ENCODE measurements at regions not wholly inside any gene's neighbourhood (a gene's known extent, or its start where the extent isn't known, plus 50 kb on each side); places are given as distances from the start of the nearest gene placed in this dataset.
"Not testable (repeated sequence)": the region's sequence is repeated elsewhere in the genome, so short reads cannot be mapped to it uniquely, and the experiment has no call there.

DNA sequence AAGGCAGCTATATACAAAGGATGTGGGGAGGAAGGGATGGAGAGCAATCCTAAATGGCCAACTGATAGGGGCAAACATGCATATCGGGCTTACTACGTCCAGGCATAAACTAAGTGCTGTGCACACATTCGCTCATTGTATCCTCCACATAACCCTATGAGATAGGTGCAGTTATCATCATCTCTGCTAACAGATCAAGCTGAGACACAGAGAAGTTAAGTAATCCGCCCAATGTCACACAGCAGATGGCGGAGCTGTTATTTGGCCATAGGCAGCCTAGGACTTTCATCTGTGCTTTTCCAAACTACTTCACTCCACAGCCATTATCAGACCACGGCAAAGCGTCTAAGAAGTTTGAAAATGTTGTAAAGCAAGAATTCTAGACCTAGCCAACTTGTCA lies 197.5 kb downstream of the RGS3 start:
- no peak overlapping the region for H3K27ac ChIP-seq
- no peak overlapping the region for H3K4me3 ChIP-seq

DNA sequence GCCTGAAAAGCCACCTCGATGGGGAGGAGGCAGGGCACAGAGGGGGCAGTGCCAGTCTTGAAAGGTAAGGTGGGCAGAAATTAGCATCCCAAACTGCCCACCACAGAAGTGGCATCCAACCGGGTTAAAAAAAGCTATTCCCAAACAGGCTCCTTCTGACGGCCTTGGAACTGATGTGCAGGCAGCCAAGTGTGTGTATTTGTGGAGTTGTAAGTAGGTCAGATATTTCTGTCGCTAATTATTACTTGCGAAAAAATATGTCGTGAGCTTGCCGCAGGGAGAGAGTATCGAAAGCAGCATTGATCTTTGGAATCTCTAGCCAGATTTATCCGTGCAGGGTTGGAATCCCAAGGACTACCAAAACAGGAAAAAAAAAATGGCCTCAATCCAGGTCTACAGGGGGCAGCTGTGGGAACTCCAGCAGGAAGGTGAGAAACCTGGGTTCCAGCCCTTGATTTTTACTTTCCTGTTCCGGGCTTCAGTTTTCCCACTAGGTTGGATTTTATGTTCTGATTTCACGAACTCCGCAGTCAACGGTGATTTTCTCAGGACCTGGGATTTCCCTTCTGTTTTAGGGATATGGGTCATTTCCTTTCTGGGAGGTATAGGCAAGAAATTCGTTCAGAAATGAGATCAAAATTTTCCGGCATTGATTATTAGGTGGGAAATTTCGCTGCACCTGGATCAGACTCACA lies 200.8 kb downstream of the RGS3 start:
- H3K27ac ChIP-seq: no peak overlapping the region
- H3K4me3 ChIP-seq: no peak overlapping the region

GRCh38 chr9:113665064-113665463 lies 201.5 kb downstream of the RGS3 start:
- Histone ChIP-seq H3K4me3 (no peak overlapping the region), H3K27ac (no peak overlapping the region)

DNA sequence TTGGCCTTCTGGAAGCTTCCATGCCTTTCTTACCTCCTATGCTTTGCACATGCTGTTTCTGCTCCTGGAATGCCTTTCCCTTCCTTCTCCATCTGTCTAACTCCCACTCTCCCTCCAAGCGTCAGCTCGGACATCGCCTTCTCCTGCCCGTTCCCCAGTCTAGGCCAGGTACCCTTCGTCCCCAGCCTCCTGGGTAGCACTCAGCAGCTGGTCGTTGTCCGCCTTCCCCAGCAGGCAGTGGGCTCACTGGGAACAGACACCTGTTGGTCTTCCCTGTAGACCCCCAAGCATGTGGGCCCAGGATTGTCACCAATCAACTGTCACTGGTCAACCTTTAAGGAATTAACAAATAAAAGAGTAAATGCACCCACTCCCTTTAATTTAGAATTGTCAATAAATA lies 202.2 kb downstream of the RGS3 start:
- Histone ChIP-seq H3K4me3 (no peak overlapping the region), H3K27ac (no peak overlapping the region)

DNA sequence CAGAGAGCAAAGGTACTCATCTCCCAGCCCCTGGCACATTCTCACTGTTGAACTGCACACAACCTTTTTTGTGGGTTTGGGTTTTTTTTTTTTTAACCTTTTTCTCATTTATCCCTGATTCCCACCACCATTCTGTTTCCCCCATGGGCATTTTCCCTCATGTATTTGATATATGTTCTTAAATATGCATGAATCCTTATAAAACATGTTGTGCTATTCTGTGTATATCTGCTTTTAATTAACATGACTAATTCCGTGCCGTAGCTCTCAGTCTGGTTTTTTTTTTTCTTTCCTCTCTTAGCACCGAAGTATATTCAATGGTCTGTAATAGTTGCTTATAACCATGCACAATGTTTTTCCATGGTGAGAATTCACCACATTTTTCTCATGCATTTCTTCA lies 204.5 kb downstream of the RGS3 start:
- H3K4me3 ChIP-seq: no peak overlapping the region
- peak overlapping the region in 7 of 21 experiments; percentile 20 to 81 (median 40) for H3K27ac ChIP-seq

GRCh38 chr9:113669522-113670115 lies 206.1 kb downstream of the RGS3 start:
- no peak overlapping the region for H3K4me3 ChIP-seq

DNA sequence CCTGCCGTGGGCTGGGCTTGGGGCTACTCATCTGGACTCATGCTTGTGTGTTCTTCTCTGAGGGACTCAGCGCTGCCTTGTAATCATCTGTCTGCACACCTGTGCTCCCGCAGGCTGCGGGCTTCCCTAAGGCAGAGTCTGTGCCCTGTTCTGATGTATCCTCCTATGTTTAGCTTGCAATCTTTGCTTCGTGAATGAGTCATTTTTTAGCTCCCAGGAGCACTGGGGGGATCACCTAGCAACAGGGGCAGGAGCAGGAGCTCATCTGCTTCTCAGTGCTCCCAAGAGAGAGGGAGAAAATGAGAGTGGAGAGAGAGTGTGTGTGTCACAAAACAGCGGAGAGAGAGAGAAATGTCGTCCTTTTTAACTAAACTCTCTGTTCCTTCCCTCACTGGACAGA lies 202.4 kb upstream of the ZNF618 start:
- Histone ChIP-seq H3K4me3 (no peak overlapping the region), H3K27ac (peak overlapping the region in 2 of 21 experiments; percentile 0 to 78)

More at GRCh38 chr9:113669522-113670115, 206.1 kb downstream of the RGS3 start:
- H3K27ac ChIP-seq: peak overlapping the region in 1 of 21 experiments; percentile 43

DNA sequence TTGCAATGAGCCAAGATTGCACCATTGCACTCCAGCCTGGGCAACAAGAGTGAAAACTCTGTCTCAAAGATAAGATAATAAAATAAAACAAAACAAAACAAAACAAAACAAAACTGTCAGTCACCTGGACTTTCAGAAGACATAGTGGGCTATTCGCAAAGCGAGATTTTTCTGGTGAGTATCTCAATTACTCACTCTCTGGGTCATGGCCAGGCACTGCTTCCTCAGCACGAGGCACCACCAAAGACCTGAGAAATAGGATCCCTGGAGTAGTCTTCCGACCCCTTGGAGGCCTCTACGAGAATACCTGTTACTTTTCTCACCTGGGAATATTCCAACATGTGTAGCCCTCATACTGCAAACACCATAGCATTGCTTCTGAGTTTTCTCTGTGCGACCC lies 201.7 kb upstream of the ZNF618 start:
- peak overlapping the region in 7 of 21 experiments; percentile 0 to 78 (median 69) for H3K27ac ChIP-seq
- no peak overlapping the region for H3K4me3 ChIP-seq

DNA sequence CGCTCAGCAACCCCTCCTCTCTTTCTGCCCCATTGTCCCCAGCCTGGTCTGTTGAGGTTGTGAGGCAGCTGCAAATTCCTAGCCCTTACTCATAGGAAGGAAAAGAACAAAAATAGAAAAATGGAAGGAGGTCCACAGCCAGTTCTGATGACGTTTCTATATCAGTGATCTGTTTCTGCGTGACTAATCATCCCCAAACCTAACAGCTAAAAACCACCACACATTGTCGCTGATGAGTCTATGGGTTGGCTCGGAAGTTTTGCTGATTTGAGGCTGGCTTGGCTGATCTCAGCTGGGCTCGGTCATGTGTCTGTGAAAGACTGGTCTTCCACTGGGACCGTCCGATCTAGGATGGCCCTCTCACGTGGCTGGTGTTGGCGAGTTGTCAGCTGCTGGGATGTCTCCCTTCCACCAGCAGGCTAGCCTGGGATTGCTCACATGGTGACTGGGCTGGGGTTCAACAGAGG lies 200.6 kb upstream of the ZNF618 start:
- no peak overlapping the region for H3K4me3 ChIP-seq

GRCh38 chr9:113677057-113677456 lies 199.1 kb upstream of the ZNF618 start:
- no peak overlapping the region for H3K4me3 ChIP-seq
- H3K27ac ChIP-seq: peak overlapping the region in 3 of 21 experiments; percentile 34 to 62 (median 41)

More for the DNA sequence above, 200.6 kb upstream of the ZNF618 start:
- H3K27ac ChIP-seq: peak overlapping the region in 15 of 21 experiments; percentile 4 to 78 (median 62)

GRCh38 chr9:113677569-113677968 lies 198.5 kb upstream of the ZNF618 start:
- Histone ChIP-seq H3K4me3 (no peak overlapping the region), H3K27ac (no peak overlapping the region)

DNA sequence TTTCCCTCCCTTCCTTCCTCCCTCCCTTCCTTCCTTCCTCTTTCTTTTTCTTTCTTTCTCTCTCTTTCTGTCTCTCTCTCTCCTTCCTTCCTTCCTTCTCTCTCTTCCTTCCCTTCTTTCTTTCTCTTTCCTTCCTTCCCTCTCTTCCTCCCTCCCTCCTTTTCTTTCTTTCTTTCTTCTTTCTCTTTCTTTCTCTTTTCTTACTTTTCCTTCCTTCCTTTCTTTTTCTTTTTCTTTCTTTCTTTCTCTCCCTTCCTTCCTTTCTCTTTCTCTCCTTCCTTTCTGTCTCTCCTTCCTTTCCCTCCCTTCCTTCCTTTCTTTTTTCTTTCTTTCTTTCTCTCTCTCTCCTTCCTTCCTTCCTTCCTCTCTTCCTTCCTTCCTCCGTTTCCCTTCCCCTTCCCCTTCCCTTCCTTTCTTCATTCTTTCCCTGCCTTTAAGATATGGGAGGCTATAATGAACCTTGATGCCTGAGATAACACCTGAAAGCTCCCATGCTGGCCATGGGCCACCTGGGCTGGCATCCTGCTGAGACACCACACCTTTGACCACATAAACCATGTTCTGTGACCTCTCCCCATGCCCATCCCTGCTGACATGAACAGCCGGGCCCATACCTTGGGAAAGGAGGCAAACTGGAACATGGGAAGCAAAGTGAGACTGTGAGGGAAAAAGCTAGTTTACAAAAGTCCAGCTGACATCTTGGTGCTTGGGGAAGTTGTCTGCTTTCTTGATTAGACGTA lies 197.8 kb upstream of the ZNF618 start:
- Histone ChIP-seq H3K27ac (no peak overlapping the region), H3K4me3 (no peak overlapping the region)

DNA sequence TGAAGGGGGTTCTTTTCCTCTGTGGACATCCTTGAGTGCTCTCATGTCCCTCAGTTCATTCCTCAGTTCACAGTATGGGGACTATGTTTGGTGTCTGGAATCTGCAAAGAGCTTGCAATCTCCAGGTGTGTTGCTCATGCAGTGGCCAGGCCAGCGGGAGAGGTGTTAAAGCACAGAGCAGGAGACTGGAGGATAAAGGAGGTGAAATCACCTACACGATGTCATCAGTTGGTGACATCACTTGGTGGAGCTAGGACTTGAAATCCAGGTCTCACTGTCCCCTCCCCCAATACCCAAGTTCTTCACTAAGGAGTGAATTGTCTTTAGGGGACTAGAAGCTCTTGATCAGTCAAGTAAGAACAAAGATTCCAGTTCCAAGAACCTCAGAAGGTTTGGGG lies 197.3 kb upstream of the ZNF618 start:
- no peak overlapping the region for H3K4me3 ChIP-seq
- no peak overlapping the region for H3K27ac ChIP-seq

- H3K4me3 ChIP-seq: no peak overlapping the region
- H3K27ac ChIP-seq: peak overlapping the region in 2 of 21 experiments; percentile 16 to 20
Observed at GRCh38 chr9:113682297-113682771, 193.8 kb upstream of the ZNF618 start.

DNA sequence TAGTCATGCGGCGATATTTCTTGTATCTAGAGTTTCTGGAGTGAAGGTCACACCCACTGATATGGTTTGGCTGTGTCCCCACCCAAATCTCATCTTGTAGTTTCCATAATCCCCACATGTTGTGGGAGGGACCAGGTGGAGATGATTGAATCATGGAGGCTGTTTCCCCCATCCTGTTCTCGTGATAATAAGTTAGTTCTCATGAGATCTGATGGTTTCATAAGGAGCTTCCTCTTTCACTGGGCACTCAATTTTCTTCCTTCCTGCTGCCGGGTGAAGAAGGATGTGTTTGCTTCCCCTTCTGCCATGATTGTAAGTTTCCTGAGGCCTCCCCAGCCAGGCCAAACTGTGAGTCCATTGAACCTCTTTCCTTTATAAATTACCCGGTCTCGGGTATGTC lies 190.5 kb upstream of the ZNF618 start:
- H3K4me3 ChIP-seq, H3K27ac ChIP-seq: not testable (repeated sequence)

- no peak overlapping the region for H3K4me3 ChIP-seq
Observed at GRCh38 chr9:113687107-113687679, 188.9 kb upstream of the ZNF618 start.

GRCh38 chr9:113687680-113688371 lies 188.3 kb upstream of the ZNF618 start:
- H3K27ac ChIP-seq: no peak overlapping the region
- no peak overlapping the region for H3K4me3 ChIP-seq

More at GRCh38 chr9:113687107-113687679, 188.9 kb upstream of the ZNF618 start:
- H3K27ac ChIP-seq: no peak overlapping the region

DNA sequence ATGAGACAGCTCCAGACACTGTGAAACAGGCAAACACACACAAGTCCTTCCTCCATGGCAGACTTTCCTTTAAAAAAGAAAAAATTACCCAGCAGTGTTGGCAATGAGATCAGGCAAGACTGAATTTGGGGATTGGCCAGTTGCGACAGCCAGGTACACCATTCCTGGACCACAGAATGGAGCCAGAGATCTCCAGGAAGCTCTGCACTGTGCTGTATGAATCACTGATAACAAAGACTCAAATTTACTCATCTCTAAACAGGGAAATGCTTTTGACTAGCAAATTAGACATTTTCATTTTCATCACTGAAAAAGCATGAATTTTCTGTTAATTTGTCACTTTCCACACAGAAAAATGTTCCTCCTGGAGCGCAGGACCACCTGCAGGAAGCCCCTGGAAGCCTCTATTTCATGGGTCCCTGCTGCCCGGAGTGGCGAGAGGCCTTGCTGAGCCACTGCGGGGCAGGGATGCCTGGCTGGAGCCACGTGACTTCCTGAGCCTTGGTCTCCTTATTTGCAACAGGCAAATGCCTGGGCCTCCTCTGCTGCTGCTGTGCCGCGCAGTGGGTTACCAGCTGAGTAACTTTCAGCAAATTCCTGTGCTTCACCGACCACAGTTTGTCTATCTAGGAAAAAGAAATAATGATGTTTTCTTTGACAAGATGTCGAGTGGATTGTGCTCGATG lies 185.9 kb upstream of the ZNF618 start:
- no peak overlapping the region for H3K4me3 ChIP-seq
- no peak overlapping the region for H3K27ac ChIP-seq

DNA sequence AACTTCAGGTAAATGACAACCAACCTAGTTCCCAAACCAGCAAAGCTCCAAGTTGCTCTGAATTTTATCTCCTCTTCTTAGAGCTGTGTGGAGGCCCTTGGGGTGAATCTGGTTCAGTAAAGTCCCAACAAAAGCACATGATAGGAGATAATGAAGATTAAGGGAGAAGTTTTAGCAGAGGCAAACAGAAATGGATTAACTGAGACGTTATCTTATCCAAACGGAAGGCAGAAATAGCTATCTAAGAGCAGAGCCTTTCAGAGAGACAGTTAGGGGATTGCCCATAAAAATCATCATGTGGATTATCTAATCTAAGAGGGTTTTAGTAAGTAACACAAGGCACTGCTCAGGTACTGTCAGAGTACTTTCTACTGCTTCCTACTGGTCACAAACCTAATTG lies 183.9 kb upstream of the ZNF618 start:
- Histone ChIP-seq H3K27ac (no peak overlapping the region), H3K4me3 (no peak overlapping the region)

All from skin epidermis (tissue), 12 donors.